ENCODE measurements at regions not wholly inside any gene's neighbourhood (a gene's known extent, or its start where the extent isn't known, plus 50 kb on each side); places are given as distances from the start of the nearest gene placed in this dataset.

DNA sequence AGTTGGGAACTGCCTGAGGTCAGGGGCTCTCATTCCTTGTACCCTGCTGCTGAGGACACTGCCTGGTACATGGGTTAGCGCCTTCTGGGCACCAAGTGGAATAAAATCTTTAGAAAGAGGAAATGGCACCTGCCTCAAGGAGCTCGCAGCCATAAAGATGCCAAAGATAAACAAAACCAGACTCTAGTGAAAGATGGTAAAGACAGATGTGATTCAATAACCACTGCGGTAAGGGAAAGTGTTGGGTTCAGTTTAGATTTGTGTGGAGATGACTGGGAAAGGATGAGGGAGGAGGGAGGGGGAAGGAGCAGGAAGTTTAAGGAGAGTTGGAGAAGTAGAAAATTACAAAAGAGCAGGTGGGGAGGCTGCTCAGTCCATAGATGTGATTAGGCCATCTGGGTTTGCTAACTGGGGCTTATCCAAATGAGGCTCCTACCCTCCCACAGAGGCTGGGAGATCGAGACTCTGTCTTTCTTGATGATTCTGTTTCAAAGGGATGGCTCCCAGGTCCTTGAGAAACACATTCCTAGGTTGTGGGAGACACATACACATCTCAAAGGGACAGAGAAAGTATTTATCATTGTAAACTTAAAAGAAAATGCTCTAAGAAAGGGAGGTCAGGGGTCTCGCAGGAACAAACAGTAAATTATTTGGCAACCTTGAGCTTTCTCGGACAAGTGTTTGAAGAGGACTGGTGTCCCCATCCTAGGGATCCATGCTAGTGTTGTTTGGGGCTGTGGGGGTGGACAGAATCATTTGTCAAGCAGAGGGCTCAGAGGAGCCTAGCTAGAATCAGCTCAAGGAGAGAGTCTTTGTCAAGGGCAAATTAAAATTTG is 65.7 kb upstream of the MORC3 start:
- Histone ChIP-seq H3K4me2 (replicated peaks; ENCODE audit: extremely low read depth, low read length, poor library complexity, severe bottlenecking) (no peak overlapping the region), H3K36me3 (replicated peaks in 1 of 2; ENCODE audit: control insufficient read depth in 1 of 2, insufficient read depth in 2 of 2, low read length in 2 of 2) (peaks cover 74 to 96% of the 10 kb centered on the region in 2 donors), H3K9me3 (replicated peaks in 1 of 2; ENCODE audit: control insufficient read depth in 1 of 2, insufficient read depth in 1 of 2, low read length in 2 of 2) (no peaks in the 10 kb centered on the region), H4K20me1 (ENCODE audit: insufficient read depth, low read length) (no peaks in the 10 kb centered on the region), H3K79me2 (ENCODE audit: insufficient read depth, low read length) (no peaks in the 10 kb centered on the region), H3K4me3 (replicated peaks in 1 of 3; ENCODE audit: low read depth in 2 of 3, low read length in 3 of 3) (no peak overlapping the region), H3K27ac (ENCODE audit: low read depth in 1 of 2, low read length in 2 of 2) (peak overlapping the region in 1 of 2 donors; percentile 7), H3K4me1 (ENCODE audit: control insufficient read depth in 1 of 2, insufficient read depth in 2 of 2, low read length in 2 of 2) (no peaks in the 10 kb centered on the region), H3K27me3 (ENCODE audit: control insufficient read depth in 2 of 2, insufficient read depth in 2 of 2, low read length in 2 of 2) (no peaks in the 10 kb centered on the region), H3K9ac (ENCODE audit: insufficient read depth, low read length, poor library complexity, severe bottlenecking) (no peak overlapping the region), H2AFZ (ENCODE audit: insufficient read depth, low read depth, low read length, poor library complexity, severe bottlenecking) (no peak overlapping the region)
- Mint-ChIP-seq H3K9me3 (no peaks in the 10 kb centered on the region), H3K36me3 (peaks cover 72 to 98% of the 10 kb centered on the region in 2 donors), H3K27me3 (ENCODE audit: low read depth in 3 of 3) (peaks cover 0 to 2% (median 0%) of the 10 kb centered on the region in 3 donors), H3K4me1 (no peaks in the 10 kb centered on the region), H3K4me3 (no peak overlapping the region), H3K27ac (peak overlapping the region in 2 of 7 donors; percentile 33 to 61)
- TF ChIP-seq CTCF (IDR thresholded peaks at IDR 0.05): no peak
- WGBS (ENCODE audit: insufficient coverage): 68% methylated on average over 5 of the region's 6 CpGs
- no peak for DNase-seq
- intact Hi-C loops (cut with micrococcal nuclease): no loop called here

- H3K27me3 ChIP-seq (ENCODE audit: control insufficient read depth in 2 of 2, insufficient read depth in 2 of 2, low read length in 2 of 2): no peaks in the 10 kb centered on the region
- no peak for TF ChIP-seq CTCF (IDR thresholded peaks at IDR 0.05)
- no peak overlapping the region for H2AFZ ChIP-seq (ENCODE audit: insufficient read depth, low read depth, low read length, poor library complexity, severe bottlenecking)
- intact Hi-C loops (cut with micrococcal nuclease): no loop called here
- no peak overlapping the region for H3K4me2 ChIP-seq (replicated peaks; ENCODE audit: extremely low read depth, low read length, poor library complexity, severe bottlenecking)
- no peaks in the 10 kb centered on the region for H3K79me2 ChIP-seq (ENCODE audit: insufficient read depth, low read length)
- H4K20me1 ChIP-seq (ENCODE audit: insufficient read depth, low read length): no peaks in the 10 kb centered on the region
- H3K4me3 ChIP-seq (replicated peaks in 1 of 3; ENCODE audit: low read depth in 2 of 3, low read length in 3 of 3): no peak overlapping the region
- H3K4me3 Mint-ChIP-seq: no peak overlapping the region
- H3K9ac ChIP-seq (ENCODE audit: insufficient read depth, low read length, poor library complexity, severe bottlenecking): no peak overlapping the region
- 100% methylated on average over 1 of the region's 5 CpGs for WGBS (ENCODE audit: insufficient coverage)
- H3K27me3 Mint-ChIP-seq (ENCODE audit: low read depth in 3 of 3): peaks cover 0 to 2% (median 0%) of the 10 kb centered on the region in 3 donors
- no peaks in the 10 kb centered on the region for H3K9me3 Mint-ChIP-seq
- no peak overlapping the region for H3K27ac ChIP-seq (ENCODE audit: low read depth in 1 of 2, low read length in 2 of 2)
- H3K36me3 Mint-ChIP-seq: peaks cover 65 to 94% of the 10 kb centered on the region in 2 donors
- peaks cover 7% of the 10 kb centered on the region for H3K4me1 Mint-ChIP-seq
- H3K4me1 ChIP-seq (ENCODE audit: control insufficient read depth in 1 of 2, insufficient read depth in 2 of 2, low read length in 2 of 2): peaks cover 5 to 8% of the 10 kb centered on the region in 2 donors
- no peak for DNase-seq
- peaks cover 60 to 82% of the 10 kb centered on the region in 2 donors for H3K36me3 ChIP-seq (replicated peaks in 1 of 2; ENCODE audit: control insufficient read depth in 1 of 2, insufficient read depth in 2 of 2, low read length in 2 of 2)
- H3K27ac Mint-ChIP-seq: peak overlapping the region in 2 of 7 donors; percentile 6 to 8
- H3K9me3 ChIP-seq (replicated peaks in 1 of 2; ENCODE audit: control insufficient read depth in 1 of 2, insufficient read depth in 1 of 2, low read length in 2 of 2): no peaks in the 10 kb centered on the region
Measured at GRCh38 chr21:36255663-36256062, 64.3 kb upstream of the MORC3 start.

Data from CD14-positive monocyte (primary cell).